NCI-H128 (cell line): ENCODE measurements at regions not wholly inside any gene's neighbourhood (a gene's known extent, or its start where the extent isn't known, plus 50 kb on each side); places are given as distances from the start of the nearest gene placed in this dataset.

Experiments used
- DNase-seq: peaks from one replicate; lab custom pipeline; 2025; ENCODE audit not compliant: unreplicated experiment; lab: John Stamatoyannopoulos, UW

- DNase-seq: no peak
These were observed 431.5 kb downstream of the DCDC2C start for GRCh38 chr2:4134551-4135550.

DNA sequence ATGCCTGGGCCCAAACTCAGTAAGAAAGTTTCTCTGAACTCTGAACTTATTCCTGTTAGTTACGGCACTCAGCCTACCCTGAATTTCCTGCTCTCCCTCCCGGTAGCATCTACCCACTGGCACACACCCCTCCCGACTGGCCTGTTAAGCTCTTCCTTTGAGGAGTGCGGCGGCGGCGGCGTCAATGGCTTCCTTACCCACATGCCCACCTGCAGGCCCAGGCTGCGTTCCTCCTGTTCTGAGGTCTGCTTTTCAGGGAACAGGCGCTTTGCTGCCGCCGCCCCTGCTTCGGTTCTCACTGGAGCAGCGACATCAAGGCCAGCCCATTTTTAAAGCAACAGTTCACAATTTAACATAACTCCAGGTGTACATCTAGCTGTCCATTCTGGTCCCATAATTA, 432.4 kb downstream of the DCDC2C start:
- no peak for DNase-seq

DNA sequence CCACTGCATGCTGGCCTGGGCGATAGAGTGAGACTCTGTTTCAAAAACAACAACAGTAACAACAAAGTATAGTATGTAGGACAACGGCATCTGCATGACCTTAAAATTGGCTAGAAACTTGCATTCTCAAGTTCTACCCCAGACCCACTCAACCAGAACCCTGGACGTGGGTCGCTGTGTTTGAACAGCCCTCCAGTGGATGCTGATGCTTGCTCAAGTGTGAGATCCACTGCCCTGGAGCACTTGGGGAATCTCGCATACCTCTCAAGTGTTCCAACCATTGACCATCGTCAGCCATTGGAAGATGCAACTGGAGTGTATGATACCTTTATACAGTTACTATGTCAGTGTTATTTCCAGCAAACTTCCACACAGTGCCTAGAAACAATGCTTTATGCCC, 435.9 kb downstream of the DCDC2C start:
- no peak for DNase-seq

GRCh38 chr2:4139731-4140130, 436.4 kb downstream of the DCDC2C start:
- DNase-seq: no peak

DNA sequence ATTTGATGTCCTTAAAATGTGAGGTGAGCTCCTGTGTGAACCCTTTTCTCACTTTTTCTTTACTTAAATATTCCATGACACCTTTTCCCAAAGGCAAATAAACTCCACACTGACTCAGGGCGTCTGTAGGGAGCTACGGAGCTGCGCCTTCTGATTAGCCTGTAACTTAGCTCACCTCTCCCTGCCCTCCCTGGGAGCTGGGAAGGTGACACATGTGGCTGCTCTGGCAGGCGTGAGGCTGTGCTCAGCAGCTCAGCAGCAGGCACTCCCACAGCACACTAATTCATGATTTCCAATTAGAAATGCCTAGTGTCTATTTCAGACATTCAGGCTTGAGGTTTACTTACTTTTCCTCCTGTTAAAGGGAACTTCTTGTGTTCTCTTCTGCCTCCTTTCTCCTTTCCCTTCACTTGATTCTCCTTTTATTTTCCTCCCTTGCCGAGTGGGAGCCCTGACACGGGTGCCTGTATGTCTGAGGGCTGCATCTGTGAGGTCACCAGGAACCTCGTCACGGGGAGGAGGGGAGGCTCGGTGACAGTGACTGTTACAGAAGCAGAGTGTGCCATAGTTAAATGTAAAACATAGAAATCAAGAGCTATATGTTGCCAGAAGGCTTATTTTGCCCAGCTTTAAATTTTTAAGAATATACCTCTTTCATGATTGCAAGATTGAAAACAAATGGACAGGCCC, 437.1 kb downstream of the DCDC2C start:
- no peak for DNase-seq

DNA sequence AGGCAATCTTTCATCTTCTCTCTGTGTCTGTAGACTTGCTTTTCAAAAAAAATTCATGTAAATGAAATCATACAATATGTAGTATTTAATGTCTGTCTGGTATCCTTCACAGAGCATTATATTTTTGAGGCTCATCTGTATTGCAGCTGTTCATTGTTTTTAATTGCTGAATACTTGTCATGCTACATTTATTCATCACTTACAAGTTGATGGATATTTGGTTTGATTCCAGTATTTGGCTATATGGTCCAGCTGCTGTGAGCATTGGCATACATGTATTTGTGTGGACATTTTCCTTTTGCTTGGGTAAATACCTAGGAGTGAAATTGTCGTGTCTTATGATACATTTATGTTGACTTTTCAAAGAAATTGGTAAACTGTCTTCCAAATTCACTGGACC, 441.4 kb downstream of the DCDC2C start:
- DNase-seq: no peak

DNA sequence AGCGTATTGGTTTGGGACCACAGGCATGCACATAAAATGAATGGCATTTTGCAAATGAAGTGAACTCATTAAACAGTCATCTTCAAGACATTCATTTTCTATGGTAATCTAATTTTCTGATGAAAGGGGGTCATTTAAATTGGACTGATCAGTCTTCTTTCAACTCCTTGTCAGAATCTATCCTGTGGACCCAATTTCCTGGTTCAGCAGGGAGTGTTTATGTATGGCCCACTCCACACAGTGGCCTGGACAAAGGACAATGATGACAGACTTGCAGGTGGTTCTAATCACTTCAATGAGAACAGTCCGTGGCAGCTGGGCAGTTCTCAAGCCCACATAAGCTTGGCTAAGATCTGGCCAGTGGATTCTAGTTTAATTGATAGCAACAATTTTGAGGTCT, 448.1 kb downstream of the DCDC2C start:
- no peak for DNase-seq

DNA sequence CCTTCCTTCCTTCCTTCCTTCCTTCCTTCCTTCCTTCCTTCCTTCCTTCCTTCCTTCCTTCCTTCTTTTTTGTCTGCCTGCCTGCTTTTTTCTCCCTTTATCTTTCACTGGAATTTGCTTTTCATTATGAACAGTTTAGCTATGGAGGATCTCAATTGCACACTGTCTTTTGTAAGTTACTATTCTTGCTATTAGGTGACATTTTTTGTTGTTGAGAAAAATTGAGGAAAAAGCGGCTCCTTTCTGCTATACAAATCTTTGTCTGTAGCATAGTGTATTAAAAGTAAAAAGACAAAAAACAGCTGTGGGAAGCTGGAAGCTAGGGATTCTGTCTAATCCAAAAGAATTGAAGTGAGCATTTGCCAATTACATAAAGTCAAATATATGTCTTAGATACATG, 448.7 kb downstream of the DCDC2C start:
- DNase-seq: no peak

DNA sequence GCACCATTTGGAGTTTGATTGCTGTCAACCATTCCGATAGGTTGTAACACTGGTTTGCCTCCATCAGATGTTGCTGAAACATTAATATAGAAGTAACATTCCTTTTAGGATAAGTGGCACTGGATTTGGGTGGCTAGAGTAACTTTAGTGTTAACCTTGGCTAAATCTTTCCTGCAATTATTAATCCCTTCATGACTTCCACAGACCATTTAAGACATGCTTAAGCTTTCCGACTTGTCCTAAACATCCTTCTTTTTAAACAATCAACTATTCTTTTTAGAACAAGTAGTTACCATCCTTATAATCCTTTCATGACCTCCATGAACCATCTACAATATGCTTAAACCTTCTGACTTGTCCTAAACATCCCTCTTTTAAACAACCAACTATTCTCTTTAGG, 465.5 kb downstream of the DCDC2C start:
- no peak for DNase-seq

DNA sequence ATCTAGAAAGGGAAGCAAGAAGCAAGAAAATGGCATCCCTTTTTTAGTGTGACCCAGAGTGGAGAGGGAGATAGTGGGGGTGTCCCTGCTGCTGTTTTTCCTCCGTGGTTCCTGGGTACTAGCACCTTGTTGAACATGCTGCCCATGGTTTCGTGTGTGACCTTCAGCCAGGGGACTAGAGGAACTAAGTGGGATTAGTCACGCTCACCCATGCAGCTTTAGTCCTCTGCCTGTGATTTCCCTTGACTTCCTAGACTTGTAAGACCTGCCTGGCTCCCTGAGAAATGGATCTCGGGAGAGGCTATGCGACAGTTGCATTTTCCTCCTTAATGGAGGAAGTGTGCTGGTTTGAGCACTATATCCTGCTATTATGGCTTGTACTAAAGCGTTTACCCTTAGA, 471.4 kb downstream of the DCDC2C start:
- no peak for DNase-seq

DNA sequence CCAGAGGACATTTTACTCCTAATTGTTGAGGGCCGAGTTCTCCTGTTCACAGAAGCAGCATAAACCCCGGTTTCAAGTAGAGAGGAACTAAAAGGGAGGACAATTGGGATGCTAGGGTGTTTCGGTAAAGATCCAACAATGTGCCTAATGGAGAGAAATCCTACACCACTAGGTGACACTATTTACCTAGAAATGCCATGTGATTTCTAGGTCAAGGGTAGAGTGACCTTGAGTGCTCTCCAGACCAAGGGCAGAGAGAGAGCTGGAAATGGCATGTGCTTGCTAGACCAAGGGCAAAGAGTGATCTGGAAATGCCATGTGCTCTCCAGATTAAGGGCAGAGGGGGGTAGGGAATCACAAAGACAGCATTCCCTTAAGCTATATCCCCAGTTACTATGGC, 472.0 kb downstream of the DCDC2C start:
- no peak for DNase-seq

DNA sequence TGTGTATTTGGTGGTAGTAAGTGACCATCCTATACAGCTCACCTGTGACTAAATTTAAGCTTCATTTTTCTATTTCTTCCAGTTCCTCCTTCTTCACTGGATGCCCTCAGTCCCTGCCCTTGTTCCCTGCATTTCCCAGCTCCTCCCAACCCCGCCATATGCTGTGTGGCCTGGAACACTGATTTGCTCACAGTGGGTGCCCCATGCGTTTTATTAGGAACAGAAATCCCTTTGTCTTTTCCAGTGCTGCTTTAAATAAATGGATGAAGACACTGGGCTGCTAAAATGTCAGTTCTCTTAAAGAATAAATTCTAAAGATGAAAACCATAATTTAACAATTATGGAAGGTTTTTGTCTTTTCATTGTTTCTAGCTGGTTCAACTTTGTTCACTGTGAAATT, 477.3 kb downstream of the DCDC2C start:
- DNase-seq: no peak

- DNase-seq: no peak
These were observed 477.7 kb downstream of the DCDC2C start for GRCh38 chr2:4181062-4181461.

DNA sequence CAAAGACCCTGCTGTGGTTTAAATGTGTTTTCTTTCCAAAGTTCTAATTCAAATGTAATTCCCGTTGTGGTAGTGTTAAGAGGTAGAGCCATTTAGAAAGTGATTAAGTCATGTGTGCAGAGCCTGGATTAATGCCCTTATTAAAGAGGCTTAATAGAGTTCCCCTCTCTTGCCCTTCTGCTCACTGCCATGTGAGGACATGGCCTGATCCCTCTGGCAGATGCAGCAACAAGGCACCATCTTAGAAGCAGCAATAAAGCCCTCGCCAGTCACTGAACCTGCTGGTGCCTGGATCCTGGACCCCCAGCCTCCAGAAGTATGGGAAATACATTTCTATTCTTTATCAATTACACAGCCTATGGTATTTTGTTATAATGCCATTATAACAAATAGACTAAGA, 485.2 kb downstream of the DCDC2C start:
- no peak for DNase-seq

GRCh38 chr2:4190548-4190947, 487.2 kb downstream of the DCDC2C start:
- no peak for DNase-seq

GRCh38 chr2:4192119-4192518, 488.7 kb downstream of the DCDC2C start:
- no peak for DNase-seq

DNA sequence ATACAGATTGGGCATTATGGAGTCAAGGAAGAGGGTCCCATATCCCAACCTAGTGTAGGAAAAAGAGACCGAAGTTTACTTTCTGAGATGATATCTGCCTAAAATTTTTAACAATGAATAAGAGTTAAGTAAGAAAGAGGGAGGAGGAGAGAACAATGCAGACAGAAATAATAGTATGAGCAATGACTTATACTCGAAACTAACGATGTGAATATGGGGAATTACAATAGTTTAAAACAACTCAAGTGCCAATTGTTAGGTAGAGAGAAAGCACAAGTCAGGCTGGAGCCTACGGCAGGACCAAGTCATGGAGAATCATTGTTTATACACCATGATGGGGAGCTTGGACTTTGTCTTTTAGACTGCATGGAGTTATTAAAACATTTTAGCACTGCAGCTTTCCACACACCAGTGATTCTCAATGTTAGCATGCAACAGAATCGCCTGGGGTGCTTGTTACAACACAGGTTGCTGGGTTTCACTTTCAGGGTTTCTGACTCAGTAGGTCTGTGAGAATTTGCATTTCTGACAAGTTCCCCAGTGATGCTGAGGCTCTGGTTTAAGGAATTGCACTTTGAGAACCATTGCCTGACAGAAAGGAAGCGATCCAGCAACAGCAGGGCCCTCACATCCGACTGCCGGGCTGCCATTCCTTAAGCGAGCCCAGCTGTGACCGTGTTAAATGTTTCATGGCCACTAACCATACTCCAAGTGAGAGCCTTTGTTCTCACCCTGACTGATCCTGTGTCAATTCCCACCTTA, 511.2 kb downstream of the DCDC2C start:
- no peak for DNase-seq

DNA sequence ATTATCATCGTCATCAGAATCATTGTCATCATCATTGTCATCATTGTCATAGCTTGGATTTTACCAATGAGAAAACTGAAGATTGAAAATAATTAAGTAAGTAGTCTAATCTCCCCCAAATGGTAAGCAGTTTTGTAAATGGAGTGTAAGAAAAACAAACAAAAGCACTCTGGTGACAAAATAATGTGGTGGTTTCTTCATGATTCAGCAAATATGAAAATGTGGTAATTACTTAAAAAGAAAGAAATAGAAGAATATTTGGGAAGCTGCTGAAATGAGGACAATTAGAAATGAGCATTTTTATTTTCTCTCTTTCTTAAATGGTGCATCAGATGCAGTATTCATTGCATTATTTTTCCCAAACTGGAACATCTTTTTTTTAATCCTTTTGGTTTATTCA, 514.4 kb downstream of the DCDC2C start:
- DNase-seq: no peak

GRCh38 chr2:4219101-4219500, 515.7 kb downstream of the DCDC2C start:
- peak; percentile 29 for DNase-seq

DNA sequence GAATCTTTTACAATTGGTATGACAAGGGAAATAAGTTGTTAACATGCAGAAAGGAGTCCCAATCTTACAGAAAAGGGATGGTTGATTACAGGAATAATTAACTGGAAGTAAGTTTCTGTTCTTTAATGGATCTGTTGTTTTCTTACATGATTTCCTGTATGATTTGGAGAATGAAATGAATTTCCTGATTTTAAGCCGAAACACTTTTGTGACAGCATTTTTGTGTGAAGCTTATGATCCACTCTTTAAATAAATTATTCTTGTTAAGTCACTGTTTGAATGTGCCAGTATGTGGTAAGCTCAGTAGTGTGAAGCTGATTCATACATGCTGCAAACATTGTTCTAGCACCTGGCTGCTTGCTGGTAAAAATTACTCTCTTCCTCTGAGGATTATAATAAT, 516.2 kb downstream of the DCDC2C start:
- DNase-seq: no peak

- no peak for DNase-seq
These were observed 518.1 kb downstream of the DCDC2C start for GRCh38 chr2:4221434-4221833.

GRCh38 chr2:4221845-4222244, 518.5 kb downstream of the DCDC2C start:
- no peak for DNase-seq
